Keratinocyte (primary cell): ENCODE measurements at regions not wholly inside any gene's neighbourhood (a gene's known extent, or its start where the extent isn't known, plus 50 kb on each side); places are given as distances from the start of the nearest gene placed in this dataset.

Experiments used
- DNase-seq: peaks from one replicate; pipeline ENCODE4 v3.0.0-alpha.2; 2011; ENCODE audit warnings: low read depth, missing footprints, low spot score
- FAIRE-seq: peaks from 2 replicates; lab custom pipeline; 2011; peaks lifted over from hg19 to GRCh38; lab: Jason Lieb, UNC
- H2AFZ ChIP-seq: 2 replicates; pipeline ENCODE4 v1.6.0; 2012; ENCODE audit warnings: low read length, control low read depth, inconsistent platforms; ENCODE audit not compliant: control insufficient read depth
- H3K27ac ChIP-seq: 2 replicates; pipeline ENCODE4 v1.5.1; 2011; ENCODE audit warnings: low read length; ENCODE audit not compliant: control insufficient read depth, insufficient read depth
- H3K27me3 ChIP-seq: 3 replicates; pipeline ENCODE4 v1.6.0; 2011; ENCODE audit warnings: low read length; ENCODE audit not compliant: control insufficient read depth, insufficient read depth; ENCODE audit errors: extremely low read depth
- H3K36me3 ChIP-seq, 2 experiments: 2 replicates in 1 of 2; 3 replicates in 1 of 2; pipeline ENCODE4 v1.5.1; 2011; ENCODE audit warnings: low read length in 2 of 2, mild to moderate bottlenecking in 1 of 2; ENCODE audit not compliant: control insufficient read depth in 2 of 2, insufficient read depth in 2 of 2; ENCODE audit errors: extremely low read depth in 1 of 2
- H3K4me1 ChIP-seq: 3 replicates; pipeline ENCODE4 v1.5.1; 2011; ENCODE audit warnings: low read length; ENCODE audit not compliant: control insufficient read depth, insufficient read depth; ENCODE audit errors: extremely low read depth
- H3K4me2 ChIP-seq: 3 replicates; pipeline ENCODE4 v1.6.0; 2011; ENCODE audit warnings: low read depth, low read length; ENCODE audit not compliant: control insufficient read depth, insufficient read depth; ENCODE audit errors: extremely low read depth
- H3K4me3 ChIP-seq, 3 experiments: fragments of 200-600 bp in 1 of 3; sonication (generic) in 1 of 3; 2 replicates in 2 of 3; 3 replicates in 1 of 3; pipeline ENCODE4 v1.5.1; 2011 to 2016; ENCODE audit warnings: low read length in 3 of 3, mild to moderate bottlenecking in 3 of 3, control low read depth in 2 of 3, inconsistent platforms in 1 of 3, low read depth in 1 of 3, mixed read lengths in 1 of 3, mixed run types in 1 of 3, moderate library complexity in 1 of 3; ENCODE audit not compliant: control insufficient read depth in 2 of 3, insufficient read depth in 2 of 3; ENCODE audit errors: extremely low read depth in 1 of 3
- H3K79me2 ChIP-seq: 2 replicates; pipeline ENCODE4 v1.6.0; 2012; ENCODE audit warnings: low read length; ENCODE audit not compliant: control insufficient read depth, insufficient read depth
- H3K9ac ChIP-seq: 3 replicates; pipeline ENCODE4 v1.6.0; 2011; ENCODE audit warnings: low read length; ENCODE audit not compliant: control insufficient read depth, insufficient read depth; ENCODE audit errors: extremely low read depth
- H3K9me1 ChIP-seq: 3 replicates; pipeline ENCODE4 v1.6.0; 2011; ENCODE audit warnings: low read length; ENCODE audit not compliant: control insufficient read depth, insufficient read depth; ENCODE audit errors: extremely low read depth
- H3K9me3 ChIP-seq: 2 replicates; pipeline ENCODE4 v1.5.1; 2012; ENCODE audit warnings: low read depth, low read length; ENCODE audit not compliant: control insufficient read depth
- H4K20me1 ChIP-seq: 3 replicates; pipeline ENCODE4 v1.6.0; 2011; ENCODE audit warnings: low read length; ENCODE audit not compliant: control insufficient read depth, insufficient read depth; ENCODE audit errors: extremely low read depth
- CTCF ChIP-seq, 3 experiments: IDR thresholded peaks in 1 of 3; conservative IDR thresholded peaks in 1 of 3; optimal IDR thresholded peaks in 1 of 3; 2 replicates in 2 of 3; 3 replicates in 1 of 3; pipeline versions ENCODE3 to v1.5.1; 2011; ENCODE audit warnings: low read length in 3 of 3, mild to moderate bottlenecking in 3 of 3, moderate library complexity in 2 of 3, control low read depth in 1 of 3, inconsistent platforms in 1 of 3; ENCODE audit not compliant: insufficient read depth in 2 of 3; ENCODE audit errors: extremely low read depth in 1 of 3
- EZH2 ChIP-seq: IDR thresholded peaks from one replicate; pipeline ENCODE4 v1.6.1; 2012; ENCODE audit warnings: inconsistent platforms, mild to moderate bottlenecking, low read length, moderate library complexity
- dilution Hi-C: fragments of 300-500 bp; cut with MboI; formaldehyde crosslinking; loops from one replicate; pipeline ENCODE4 v1.7.0; 2020; ENCODE audit warnings: low sequenced_read_pairs; ENCODE audit not compliant: extremely low pct_ligation_motif_present

GRCh38 chr4:54840992-54841768 lies 183.4 kb downstream of the KIT start:
- Histone ChIP-seq H3K4me1 (no peaks in the 10 kb centered on the region), H3K27me3 (no peaks in the 10 kb centered on the region), H3K9ac (no peak overlapping the region), H4K20me1 (no peaks in the 10 kb centered on the region), H3K36me3 (no peaks in the 10 kb centered on the region), H3K4me2 (no peak overlapping the region), H3K9me3 (no peaks in the 10 kb centered on the region), H3K27ac (no peak overlapping the region), H3K79me2 (no peaks in the 10 kb centered on the region), H3K4me3 (no peak overlapping the region), H3K9me1 (no peaks in the 10 kb centered on the region), H2AFZ (no peak overlapping the region)
- TF ChIP-seq CTCF (optimal IDR thresholded peaks at IDR 0.05 in 1 of 3, IDR thresholded peaks at IDR 0.05 in 1 of 3, conservative IDR thresholded peaks at IDR 0.05 in 1 of 3; ENCODE audit: extremely low read depth in 1 of 3, insufficient read depth in 2 of 3, low read length in 3 of 3) (peak; percentile 16 to 44 (median 31)), EZH2 (no peak)
- DNase-seq, result no peak
- no peak for FAIRE-seq
- dilution Hi-C loops, result no loop called here

GRCh38 chr4:54840430-54840829 lies 182.7 kb downstream of the KIT start:
- dilution Hi-C loops, result no loop called here
- FAIRE-seq, result no peak
- no peak overlapping the region for H3K4me2 ChIP-seq

More at GRCh38 chr4:54840430-54840829, 182.7 kb downstream of the KIT start:
- DNase-seq, result no peak
- H3K9ac ChIP-seq, result no peak overlapping the region
- no peak overlapping the region for H3K4me3 ChIP-seq
- no peaks in the 10 kb centered on the region for H4K20me1 ChIP-seq
- no peaks in the 10 kb centered on the region for H3K79me2 ChIP-seq
- no peaks in the 10 kb centered on the region for H3K4me1 ChIP-seq
- H3K36me3 ChIP-seq, result no peaks in the 10 kb centered on the region
- H2AFZ ChIP-seq, result no peak overlapping the region
- H3K9me1 ChIP-seq, result no peaks in the 10 kb centered on the region
- H3K27ac ChIP-seq, result no peak overlapping the region
- no peak for TF ChIP-seq EZH2
- TF ChIP-seq CTCF (optimal IDR thresholded peaks at IDR 0.05 in 1 of 3, IDR thresholded peaks at IDR 0.05 in 1 of 3, conservative IDR thresholded peaks at IDR 0.05 in 1 of 3; ENCODE audit: extremely low read depth in 1 of 3, insufficient read depth in 2 of 3, low read length in 3 of 3), result no peak
- H3K9me3 ChIP-seq, result no peaks in the 10 kb centered on the region
- H3K27me3 ChIP-seq, result no peaks in the 10 kb centered on the region
